Breast epithelium (tissue), 4 donors: ENCODE measurements at regions not wholly inside any gene's neighbourhood (a gene's known extent, or its start where the extent isn't known, plus 50 kb on each side); places are given as distances from the start of the nearest gene placed in this dataset.

Experiments used
- DNase-seq, 2 donors: peaks; one replicate each; pipeline ENCODE4 v3.0.0-alpha.2; 2019; ENCODE audit warnings: low spot score in 2 of 2
- H3K27ac ChIP-seq, 2 donors: fragments of 200-600 bp; sonication (generic) in 1 of 2; one replicate each; pipeline ENCODE4 v1.5.1; 2016 to 2019; ENCODE audit warnings: mild to moderate bottlenecking in 1 of 2
- H3K27me3 ChIP-seq, 2 donors: fragments of 200-600 bp; sonication (generic) in 1 of 2; one replicate each; pipeline versions ENCODE4 v1.5.1 to v1.6.0; 2017 to 2019; ENCODE audit warnings: control low read depth in 1 of 2, mild to moderate bottlenecking in 1 of 2
- H3K36me3 ChIP-seq: fragments of 200-600 bp; one replicate; pipeline ENCODE4 v1.5.1; 2019
- H3K4me1 ChIP-seq, 2 donors: fragments of 200-600 bp; sonication (generic); one replicate each; pipeline ENCODE4 v1.5.1; 2016 to 2019; ENCODE audit warnings: control low read depth in 1 of 2
- H3K4me3 ChIP-seq, 3 donors: fragments of 200-600 bp; sonication (generic); 1 replicate in 2 of 3; 2 replicates in 1 of 3; pipeline ENCODE4 v1.5.1; 2016 to 2019; ENCODE audit warnings: mild to moderate bottlenecking in 3 of 3, moderate library complexity in 2 of 3
- H3K9me3 ChIP-seq, 2 donors: fragments of 200-600 bp; sonication (generic) in 1 of 2; one replicate each; pipeline ENCODE4 v1.5.1; 2016 to 2019; ENCODE audit warnings: control low read depth in 1 of 2
- CTCF ChIP-seq, 3 donors: fragments of 450-650 bp; IDR thresholded peaks; one replicate each; pipeline ENCODE4 v1.5.1; 2016 to 2017; ENCODE audit warnings: antibody characterized with exemption in 3 of 3, mild to moderate bottlenecking in 3 of 3, moderate library complexity in 3 of 3
- POLR2A ChIP-seq: fragments of 450-650 bp; IDR thresholded peaks from one replicate; pipeline ENCODE4 v1.6.1; 2016; ENCODE audit warnings: antibody characterized with exemption, mild to moderate bottlenecking, moderate library complexity
- POLR2AphosphoS5 ChIP-seq, 3 donors: sonication (generic); formaldehyde crosslinking; IDR thresholded peaks; one replicate each; pipeline ENCODE4 v1.6.1; 2017; ENCODE audit warnings: antibody characterized with exemption in 3 of 3
- intact Hi-C: fragments of 100-400 bp; cut with DNase I; formaldehyde crosslinking; loops from one replicate; pipeline ENCODE4 v1.15.1; 2023; ENCODE audit warnings: low total_unique reads

- intact Hi-C loops = loop anchor here (2.0 kb wide), 1 partner anchor 40 kb away; no protein-coding TSS in a partner anchor
Measured at GRCh38 chr11:80028998-80029397, 588.2 kb upstream of the TENM4 start.

DNA sequence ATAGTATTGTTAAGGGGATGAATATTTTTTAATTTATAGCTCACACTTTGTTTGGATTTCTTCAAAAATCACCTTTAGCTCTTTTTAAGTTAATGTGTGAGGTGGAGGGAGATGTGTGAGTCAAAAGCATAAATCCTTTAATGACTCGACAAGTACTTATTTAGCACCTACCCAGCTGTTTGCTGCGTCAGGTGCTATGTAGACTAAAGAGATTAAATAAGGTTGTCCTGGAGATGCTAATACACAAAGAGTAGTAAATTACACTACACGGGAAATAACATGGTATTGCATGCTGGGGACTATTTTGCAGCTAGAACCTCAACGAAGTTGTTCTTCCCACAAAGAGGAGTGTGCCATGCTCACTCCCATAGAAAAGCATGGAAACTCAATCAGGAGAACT, 583.3 kb upstream of the TENM4 start:
- peaks cover 0 to 4% of the 10 kb centered on the region in 2 donors for H3K9me3 ChIP-seq
- intact Hi-C loops = no loop called here
- H3K4me1 ChIP-seq = no peaks in the 10 kb centered on the region
- no peak overlapping the region for H3K27ac ChIP-seq
- no peak for TF ChIP-seq CTCF (IDR thresholded peaks at IDR 0.05)
- no peak overlapping the region for H3K4me3 ChIP-seq
- DNase-seq = no peak
- H3K27me3 ChIP-seq = no peaks in the 10 kb centered on the region
- no peaks in the 10 kb centered on the region for H3K36me3 ChIP-seq

More at GRCh38 chr11:80028998-80029397, 588.2 kb upstream of the TENM4 start:
- no peaks in the 10 kb centered on the region for H3K4me1 ChIP-seq
- H3K36me3 ChIP-seq = no peaks in the 10 kb centered on the region
- no peak overlapping the region for H3K27ac ChIP-seq
- H3K27me3 ChIP-seq = no peaks in the 10 kb centered on the region
- H3K4me3 ChIP-seq = no peak overlapping the region
- TF ChIP-seq POLR2A (no peak), POLR2AphosphoS5 (IDR thresholded peaks at IDR 0.05) (no peak), CTCF (IDR thresholded peaks at IDR 0.05) (no peak)
- H3K9me3 ChIP-seq = peaks cover 0 to 4% of the 10 kb centered on the region in 2 donors
- no peak for DNase-seq

DNA sequence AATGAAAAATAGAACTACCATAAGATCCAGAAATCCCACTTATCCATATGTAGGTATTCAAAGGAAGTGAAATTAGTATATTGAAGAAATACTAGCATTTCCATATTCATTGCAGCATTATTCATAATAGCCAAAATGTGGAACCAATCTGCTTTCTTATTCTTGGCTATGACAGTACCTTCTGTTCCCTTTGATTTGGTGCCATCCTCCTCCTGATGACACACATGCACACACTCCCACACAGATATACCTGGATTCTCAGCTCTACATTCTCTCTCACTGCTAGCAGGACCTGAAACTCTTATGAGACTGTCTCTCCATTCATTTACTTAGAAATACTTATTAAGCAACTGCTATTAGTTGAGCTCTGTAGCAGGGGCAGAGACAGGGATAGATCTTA, 582.6 kb upstream of the TENM4 start:
- H3K36me3 ChIP-seq = no peaks in the 10 kb centered on the region
- no peak for DNase-seq
- H3K9me3 ChIP-seq = peaks cover 0 to 4% of the 10 kb centered on the region in 2 donors
- intact Hi-C loops = no loop called here
- no peaks in the 10 kb centered on the region for H3K27me3 ChIP-seq
- no peaks in the 10 kb centered on the region for H3K4me1 ChIP-seq
- TF ChIP-seq POLR2A (no peak), CTCF (IDR thresholded peaks at IDR 0.05) (no peak)
- no peak overlapping the region for H3K27ac ChIP-seq
- no peak overlapping the region for H3K4me3 ChIP-seq

DNA sequence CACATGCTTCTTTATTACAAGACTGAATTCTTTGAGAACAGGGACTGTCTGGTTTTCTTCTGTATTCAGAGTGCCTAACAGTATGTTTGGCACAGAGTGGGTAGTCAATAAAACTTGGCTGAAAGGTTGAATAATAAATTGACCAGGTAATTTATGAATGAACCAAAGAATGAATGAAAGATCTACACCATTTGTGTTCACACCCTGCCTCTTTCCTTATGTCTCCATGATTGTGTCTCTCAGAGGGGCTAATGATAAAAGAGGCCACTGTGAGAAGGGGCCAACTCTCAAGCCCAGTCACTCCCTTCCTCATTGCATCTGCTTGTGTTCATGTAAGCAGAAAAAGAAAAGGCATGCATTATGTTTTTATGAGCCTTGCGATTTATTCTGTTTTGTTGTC, 569.7 kb upstream of the TENM4 start:
- Histone ChIP-seq H3K4me3 (no peak overlapping the region), H3K27me3 (no peaks in the 10 kb centered on the region), H3K27ac (no peak overlapping the region), H3K9me3 (no peaks in the 10 kb centered on the region), H3K4me1 (no peaks in the 10 kb centered on the region), H3K36me3 (no peaks in the 10 kb centered on the region)
- no peak for TF ChIP-seq POLR2AphosphoS5 (IDR thresholded peaks at IDR 0.05)
- intact Hi-C loops = no loop called here
- DNase-seq = no peak

DNA sequence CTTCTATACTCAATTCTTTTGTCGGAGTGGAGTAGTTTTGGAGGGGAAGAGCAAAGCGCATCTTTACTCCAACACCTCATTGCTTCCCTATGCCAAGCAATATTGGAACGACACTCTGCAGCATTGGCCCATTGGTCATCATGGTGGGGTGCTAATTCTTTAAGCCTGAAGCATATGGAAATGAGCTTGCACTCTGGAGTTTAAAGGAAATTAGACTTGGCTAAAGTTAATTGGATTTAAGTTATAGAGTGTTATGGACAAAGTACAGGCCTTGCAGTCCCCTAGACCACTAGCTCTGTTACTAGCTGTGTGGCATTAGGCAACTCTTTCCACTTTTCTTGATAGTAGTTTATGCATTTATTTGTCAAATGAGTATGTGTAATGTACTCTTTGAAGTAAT, 568.3 kb upstream of the TENM4 start:
- intact Hi-C loops = no loop called here

More for the DNA sequence above, 568.3 kb upstream of the TENM4 start:
- Histone ChIP-seq H3K27me3 (no peaks in the 10 kb centered on the region), H3K27ac (no peak overlapping the region), H3K4me3 (no peak overlapping the region), H3K9me3 (no peaks in the 10 kb centered on the region), H3K4me1 (no peaks in the 10 kb centered on the region), H3K36me3 (no peaks in the 10 kb centered on the region)
- TF ChIP-seq POLR2A (no peak), POLR2AphosphoS5 (IDR thresholded peaks at IDR 0.05) (no peak), CTCF (IDR thresholded peaks at IDR 0.05) (no peak)
- no peak for DNase-seq
